HUES6 (cell line): ENCODE measurements at regions not wholly inside any gene's neighbourhood (a gene's known extent, or its start where the extent isn't known, plus 50 kb on each side); places are given as distances from the start of the nearest gene placed in this dataset.

Source experiments
- H3K27ac ChIP-seq: 2 replicates; pipeline ENCODE4 v1.7.0; 2013; ENCODE audit warnings: low read depth, mild to moderate bottlenecking, low read length, inconsistent platforms
- H3K27me3 ChIP-seq: 2 replicates; pipeline ENCODE4 v1.6.1; 2013; ENCODE audit warnings: low read length; ENCODE audit not compliant: control insufficient read depth, insufficient read depth
- H3K36me3 ChIP-seq: 2 replicates; pipeline ENCODE4 v1.6.1; 2013; ENCODE audit warnings: low read length; ENCODE audit not compliant: control insufficient read depth, insufficient read depth
- H3K4me1 ChIP-seq: 2 replicates; pipeline ENCODE4 v1.6.1; 2013; ENCODE audit warnings: low read length; ENCODE audit not compliant: control insufficient read depth, insufficient read depth
- H3K4me3 ChIP-seq: 2 replicates; pipeline ENCODE4 v1.5.1; 2013; ENCODE audit warnings: low read depth, low read length
- H3K9ac ChIP-seq: one replicate; pipeline ENCODE4 v1.6.1; 2013; ENCODE audit warnings: mild to moderate bottlenecking, low read length
- H3K9me3 ChIP-seq: 2 replicates; pipeline ENCODE4 v1.6.1; 2013; ENCODE audit warnings: low read depth, low read length; ENCODE audit not compliant: control insufficient read depth, insufficient read depth

- no peak overlapping the region for H3K27ac ChIP-seq
- no peaks in the 10 kb centered on the region for H3K9me3 ChIP-seq
- peaks cover 24% of the 10 kb centered on the region for H3K4me1 ChIP-seq
- no peak overlapping the region for H3K4me3 ChIP-seq
- H3K36me3 ChIP-seq, result no peaks in the 10 kb centered on the region
- H3K27me3 ChIP-seq, result no peaks in the 10 kb centered on the region
- H3K9ac ChIP-seq, result no peak overlapping the region
These were observed 211.1 kb downstream of the MATN1 start for GRCh38 chr1:30511991-30512913.

DNA sequence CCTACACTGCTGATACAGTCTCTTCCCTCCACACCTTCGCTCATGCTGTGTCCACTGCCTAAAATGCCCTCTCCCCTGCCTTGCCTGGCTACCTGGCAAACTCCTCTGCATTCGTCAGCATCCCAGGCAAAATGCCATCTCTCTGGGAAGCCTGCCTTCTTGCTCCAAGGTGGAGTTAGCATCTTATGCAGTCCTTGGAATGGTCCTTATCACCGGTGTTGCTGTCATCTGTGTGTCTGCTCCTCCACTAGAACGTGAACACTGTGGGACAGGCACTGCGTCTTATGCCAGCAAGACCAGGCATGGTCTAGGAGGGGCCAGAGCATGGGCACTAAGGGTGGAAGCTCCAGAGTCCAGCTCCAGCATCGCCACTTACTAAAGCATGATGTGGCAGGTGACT lies 211.8 kb downstream of the MATN1 start:
- Histone ChIP-seq H3K27ac (no peak overlapping the region), H3K36me3 (no peaks in the 10 kb centered on the region), H3K4me3 (no peak overlapping the region), H3K4me1 (peaks cover 24% of the 10 kb centered on the region), H3K9me3 (no peaks in the 10 kb centered on the region), H3K9ac (no peak overlapping the region), H3K27me3 (no peaks in the 10 kb centered on the region)

- no peak overlapping the region for H3K4me3 ChIP-seq
- H3K36me3 ChIP-seq, result no peaks in the 10 kb centered on the region
- no peaks in the 10 kb centered on the region for H3K27me3 ChIP-seq
- no peak overlapping the region for H3K9ac ChIP-seq
- no peak overlapping the region for H3K27ac ChIP-seq
- H3K4me1 ChIP-seq, result peaks cover 27% of the 10 kb centered on the region
- H3K9me3 ChIP-seq, result no peaks in the 10 kb centered on the region
These were observed 212.3 kb downstream of the MATN1 start for GRCh38 chr1:30511106-30511505.

DNA sequence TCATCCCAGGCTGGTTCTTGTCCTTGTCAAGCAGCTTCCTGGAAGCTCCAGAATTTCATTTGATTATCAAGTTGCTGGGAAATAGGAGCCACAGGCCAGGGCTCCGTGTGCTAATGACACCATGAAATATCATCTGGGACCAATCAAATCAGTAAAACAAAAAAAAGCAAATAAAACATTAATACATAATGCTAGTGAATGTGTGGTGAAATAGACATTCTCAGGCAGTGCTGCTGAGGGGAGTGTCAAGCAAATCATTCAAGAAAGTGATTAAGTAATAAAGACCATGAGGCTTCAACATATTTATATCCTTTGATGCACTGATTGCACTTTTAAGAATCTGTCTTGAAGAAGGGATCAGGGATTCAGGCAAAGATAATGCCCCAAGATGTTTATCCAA lies 213.7 kb downstream of the MATN1 start:
- no peaks in the 10 kb centered on the region for H3K27me3 ChIP-seq
- H3K4me1 ChIP-seq, result peaks cover 30% of the 10 kb centered on the region
- H3K27ac ChIP-seq, result no peak overlapping the region
- no peak overlapping the region for H3K4me3 ChIP-seq
- no peaks in the 10 kb centered on the region for H3K36me3 ChIP-seq
- no peaks in the 10 kb centered on the region for H3K9me3 ChIP-seq
- no peak overlapping the region for H3K9ac ChIP-seq

DNA sequence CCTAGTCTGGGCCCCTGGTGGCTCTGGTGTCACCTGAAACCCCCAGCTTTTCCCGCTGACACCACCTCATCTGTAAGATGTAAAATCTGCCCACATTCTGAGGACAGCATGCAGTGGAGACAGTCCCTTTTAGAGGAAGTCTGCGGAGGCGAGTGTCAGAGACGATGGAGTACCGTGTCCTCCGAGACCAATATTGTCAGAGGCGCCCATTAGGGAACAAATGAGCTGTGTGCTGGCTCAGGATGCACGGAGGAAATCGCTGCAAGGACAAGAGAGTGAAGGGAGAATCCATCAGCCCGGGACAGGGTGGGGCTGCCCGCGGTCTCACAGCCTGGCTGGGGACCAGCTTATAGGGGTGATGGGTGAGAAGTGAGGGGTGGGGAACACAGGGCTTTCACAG lies 214.8 kb downstream of the MATN1 start:
- no peaks in the 10 kb centered on the region for H3K9me3 ChIP-seq
- H3K27ac ChIP-seq, result no peak overlapping the region
- no peaks in the 10 kb centered on the region for H3K36me3 ChIP-seq
- peaks cover 25% of the 10 kb centered on the region for H3K4me1 ChIP-seq
- no peaks in the 10 kb centered on the region for H3K27me3 ChIP-seq
- H3K9ac ChIP-seq, result no peak overlapping the region
- H3K4me3 ChIP-seq, result no peak overlapping the region

- H3K4me3 ChIP-seq, result no peak overlapping the region
- no peaks in the 10 kb centered on the region for H3K9me3 ChIP-seq
- H3K27me3 ChIP-seq, result no peaks in the 10 kb centered on the region
- no peaks in the 10 kb centered on the region for H3K36me3 ChIP-seq
- no peak overlapping the region for H3K27ac ChIP-seq
- peaks cover 24% of the 10 kb centered on the region for H3K4me1 ChIP-seq
- no peak overlapping the region for H3K9ac ChIP-seq
These were observed 215.3 kb downstream of the MATN1 start for GRCh38 chr1:30508175-30508448.

DNA sequence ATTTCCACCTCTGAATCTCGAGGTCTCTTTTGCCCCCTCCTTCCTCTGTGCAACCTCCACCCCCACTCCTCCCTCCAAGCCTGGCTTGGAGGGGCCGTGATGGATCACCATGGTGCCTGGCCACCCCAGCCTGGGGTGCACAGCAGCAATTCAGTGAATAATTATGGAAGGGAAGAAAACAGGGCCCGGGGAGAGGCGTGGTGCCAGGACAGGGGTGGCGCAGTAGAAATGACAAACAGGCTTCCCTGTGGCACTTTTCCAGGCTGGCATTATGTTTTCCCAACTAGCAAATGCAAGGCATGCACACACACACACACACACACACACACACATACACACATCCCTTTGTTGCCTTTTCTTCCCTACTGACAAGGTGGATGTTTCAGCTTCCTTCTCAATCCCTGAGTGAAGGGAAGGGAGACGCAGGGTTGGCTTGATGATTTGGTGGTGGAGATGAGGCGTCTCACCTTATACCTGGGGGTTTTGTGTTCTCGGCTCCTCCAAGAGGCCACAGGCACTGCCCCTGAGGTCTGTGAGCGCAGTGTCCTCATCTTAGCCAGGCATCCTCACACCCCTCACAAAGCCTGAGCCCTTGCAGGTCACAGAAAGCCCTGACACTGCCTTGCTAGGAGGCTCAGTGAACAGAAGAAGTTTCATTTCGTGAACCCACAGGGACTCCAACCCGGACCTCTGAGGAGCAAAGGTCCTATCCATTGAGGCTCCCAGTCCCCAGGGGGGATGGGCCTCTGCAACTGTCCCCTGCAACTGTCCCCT lies 215.8 kb downstream of the MATN1 start:
- H3K4me1 ChIP-seq, result peaks cover 19% of the 10 kb centered on the region
- no peaks in the 10 kb centered on the region for H3K36me3 ChIP-seq
- H3K9ac ChIP-seq, result no peak overlapping the region
- no peaks in the 10 kb centered on the region for H3K27me3 ChIP-seq
- H3K27ac ChIP-seq, result no peak overlapping the region
- H3K4me3 ChIP-seq, result no peak overlapping the region
- no peaks in the 10 kb centered on the region for H3K9me3 ChIP-seq

- Histone ChIP-seq H3K4me3 (no peak overlapping the region), H3K27ac (no peak overlapping the region), H3K4me1 (peaks cover 13% of the 10 kb centered on the region; the same call in 1 of the 2 replicates), H3K9me3 (no peaks in the 10 kb centered on the region), H3K36me3 (no peaks in the 10 kb centered on the region), H3K9ac (no peak overlapping the region), H3K27me3 (no peaks in the 10 kb centered on the region)
These were observed 216.4 kb downstream of the MATN1 start for GRCh38 chr1:30507016-30507312.

- Histone ChIP-seq H3K27ac (no peak overlapping the region), H3K36me3 (no peaks in the 10 kb centered on the region), H3K4me3 (no peak overlapping the region), H3K27me3 (no peaks in the 10 kb centered on the region), H3K4me1 (peaks cover 8% of the 10 kb centered on the region; the same call in 1 of the 2 replicates), H3K9ac (no peak overlapping the region), H3K9me3 (no peaks in the 10 kb centered on the region)
These were observed 216.9 kb downstream of the MATN1 start for GRCh38 chr1:30506291-30507015.

DNA sequence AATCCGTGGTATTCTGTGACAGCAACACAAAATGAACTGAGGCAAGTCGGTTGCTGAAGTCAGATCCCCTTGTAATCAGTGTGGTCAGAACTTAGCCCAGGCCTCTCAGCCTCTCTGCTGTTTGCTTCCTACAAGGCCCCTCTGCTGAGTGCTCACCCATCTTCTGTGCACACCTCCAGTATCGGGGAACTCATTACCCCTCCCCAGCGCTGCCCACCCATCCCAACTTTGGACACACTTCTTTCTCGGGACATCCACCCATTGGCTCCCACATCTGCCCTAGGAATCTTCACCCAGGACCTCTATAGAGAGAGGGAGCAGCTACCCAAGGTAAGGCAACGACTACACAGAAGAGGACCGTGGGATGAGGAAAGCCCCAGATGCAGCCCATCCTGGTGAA lies 217.5 kb downstream of the MATN1 start:
- no peak overlapping the region for H3K27ac ChIP-seq
- no peak overlapping the region for H3K4me3 ChIP-seq
- no peaks in the 10 kb centered on the region for H3K9me3 ChIP-seq
- H3K9ac ChIP-seq, result no peak overlapping the region
- H3K4me1 ChIP-seq, result peaks cover 6% of the 10 kb centered on the region; the same call in 1 of the 2 replicates
- H3K27me3 ChIP-seq, result no peaks in the 10 kb centered on the region
- H3K36me3 ChIP-seq, result no peaks in the 10 kb centered on the region

GRCh38 chr1:30492451-30492850 lies 230.9 kb downstream of the MATN1 start:
- no peak overlapping the region for H3K27ac ChIP-seq
- H3K4me1 ChIP-seq, result no peaks in the 10 kb centered on the region
- H3K9me3 ChIP-seq, result peaks cover 35% of the 10 kb centered on the region; the same call in 1 of the 2 replicates
- no peak overlapping the region for H3K9ac ChIP-seq
- no peaks in the 10 kb centered on the region for H3K27me3 ChIP-seq
- no peaks in the 10 kb centered on the region for H3K36me3 ChIP-seq
- no peak overlapping the region for H3K4me3 ChIP-seq
